ENCODE measurements at regions not wholly inside any gene's neighbourhood (a gene's known extent, or its start where the extent isn't known, plus 50 kb on each side); places are given as distances from the start of the nearest gene placed in this dataset.

GRCh38 chr20:6691516-6691915 lies 76.0 kb upstream of the BMP2 start:
- no peak for TF ChIP-seq POLR2A (IDR thresholded peaks at IDR 0.05)
- TF ChIP-seq, protein P1, sequence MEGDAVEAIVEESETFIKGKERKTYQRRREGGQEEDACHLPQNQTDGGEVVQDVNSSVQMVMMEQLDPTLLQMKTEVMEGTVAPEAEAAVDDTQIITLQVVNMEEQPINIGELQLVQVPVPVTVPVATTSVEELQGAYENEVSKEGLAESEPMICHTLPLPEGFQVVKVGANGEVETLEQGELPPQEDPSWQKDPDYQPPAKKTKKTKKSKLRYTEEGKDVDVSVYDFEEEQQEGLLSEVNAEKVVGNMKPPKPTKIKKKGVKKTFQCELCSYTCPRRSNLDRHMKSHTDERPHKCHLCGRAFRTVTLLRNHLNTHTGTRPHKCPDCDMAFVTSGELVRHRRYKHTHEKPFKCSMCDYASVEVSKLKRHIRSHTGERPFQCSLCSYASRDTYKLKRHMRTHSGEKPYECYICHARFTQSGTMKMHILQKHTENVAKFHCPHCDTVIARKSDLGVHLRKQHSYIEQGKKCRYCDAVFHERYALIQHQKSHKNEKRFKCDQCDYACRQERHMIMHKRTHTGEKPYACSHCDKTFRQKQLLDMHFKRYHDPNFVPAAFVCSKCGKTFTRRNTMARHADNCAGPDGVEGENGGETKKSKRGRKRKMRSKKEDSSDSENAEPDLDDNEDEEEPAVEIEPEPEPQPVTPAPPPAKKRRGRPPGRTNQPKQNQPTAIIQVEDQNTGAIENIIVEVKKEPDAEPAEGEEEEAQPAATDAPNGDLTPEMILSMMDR (IDR thresholded peaks at IDR 0.05): no peak

DNA sequence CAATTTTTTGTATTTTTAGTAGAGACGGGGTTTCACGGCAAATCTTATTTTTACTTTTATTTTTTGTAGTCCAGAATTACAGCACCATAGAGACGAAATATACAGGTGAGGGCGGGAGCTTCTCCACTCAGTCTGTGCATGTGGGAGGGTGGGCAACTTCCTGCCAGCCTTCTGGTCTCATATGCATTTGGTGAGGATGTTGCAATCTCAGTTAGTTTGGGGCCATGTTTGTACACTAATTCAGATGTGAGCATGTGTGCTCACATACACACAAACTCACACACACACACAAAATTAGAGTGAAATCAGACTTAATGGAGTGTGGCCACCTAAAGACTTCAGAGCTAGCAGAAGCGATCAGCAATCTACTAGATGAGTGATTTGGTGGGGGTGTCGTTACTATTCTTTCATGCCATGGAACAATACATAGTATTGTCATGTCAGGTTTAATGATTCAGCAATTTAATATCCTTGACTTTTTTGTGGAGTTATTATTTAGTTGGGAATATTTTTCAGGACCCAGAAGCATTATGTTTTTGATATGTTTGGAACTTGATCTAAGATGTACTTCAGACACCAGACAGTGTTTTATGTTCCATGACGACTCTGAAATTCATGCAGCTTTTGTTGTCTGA lies 78.0 kb upstream of the BMP2 start:
- DNase-seq (ENCODE audit: low spot score in 2 of 2): no peak
- WGBS, 2 donors: 81 to 82% methylated on average over 7 of the region's 7 CpGs
- intact Hi-C loops (cut with DNase I; ENCODE audit: low total_unique reads): no loop called here
- no peak overlapping the region for H3K4me3 ChIP-seq (ENCODE audit: low read depth, poor library complexity, severe bottlenecking)
- TF ChIP-seq, protein P1 (IDR thresholded peaks at IDR 0.05): no peak
- TF ChIP-seq POLR2A (IDR thresholded peaks at IDR 0.05): no peak

More at GRCh38 chr20:6691516-6691915, 76.0 kb upstream of the BMP2 start:
- DNase-seq (ENCODE audit: low spot score in 2 of 2): no peak
- no peak overlapping the region for H3K4me3 ChIP-seq (ENCODE audit: low read depth, poor library complexity, severe bottlenecking)
- 77 to 91% methylated on average over 4 of the region's 4 CpGs for WGBS, 2 donors
- intact Hi-C loops (cut with DNase I; ENCODE audit: low total_unique reads): no loop called here

DNA sequence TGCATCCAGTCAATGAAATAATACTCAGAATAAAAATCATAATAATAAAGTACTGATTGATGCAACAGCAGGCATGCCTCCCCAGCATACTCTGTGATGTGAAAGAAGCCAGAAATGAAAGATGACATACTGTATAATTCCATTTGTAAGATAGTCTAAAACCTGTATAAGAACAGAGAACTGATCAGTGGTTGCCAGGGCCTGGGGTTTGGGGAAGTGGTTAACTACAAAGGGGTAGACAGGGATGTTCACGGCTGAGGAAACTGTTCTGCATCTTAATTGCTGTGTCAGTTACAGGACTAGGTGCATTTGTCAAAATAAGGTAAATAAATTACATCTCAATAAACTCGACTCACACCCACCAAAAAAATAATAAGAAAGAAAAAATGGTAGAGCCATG lies 81.3 kb upstream of the BMP2 start:
- 74 to 80% methylated on average over 2 of the region's 2 CpGs for WGBS, 2 donors
- H3K4me3 ChIP-seq (ENCODE audit: low read depth, poor library complexity, severe bottlenecking): no peak overlapping the region
- no peak for DNase-seq (ENCODE audit: low spot score in 2 of 2)
- TF ChIP-seq, protein P1 (IDR thresholded peaks at IDR 0.05): no peak
- no peak for TF ChIP-seq POLR2A (IDR thresholded peaks at IDR 0.05)
- intact Hi-C loops (cut with DNase I; ENCODE audit: low total_unique reads): no loop called here

DNA sequence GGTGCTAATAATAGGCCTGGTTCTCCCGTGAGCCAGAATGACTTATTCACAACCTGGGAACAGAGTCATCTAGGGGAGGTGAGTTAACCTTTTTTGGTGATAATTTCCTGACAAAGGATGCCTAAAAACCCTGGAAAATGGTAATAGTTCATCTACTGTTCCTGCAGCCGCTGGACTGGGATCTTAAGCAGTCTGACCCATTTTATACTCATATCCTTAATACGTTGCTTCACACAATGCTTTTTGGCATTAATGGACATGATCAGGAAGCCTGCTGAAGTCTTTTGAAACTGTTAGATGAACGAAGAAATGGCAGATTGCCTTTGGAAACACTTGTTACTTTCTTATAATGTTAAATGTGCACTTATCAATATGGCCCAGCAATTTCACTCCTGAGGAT lies 81.9 kb upstream of the BMP2 start:
- no peak for DNase-seq (ENCODE audit: low spot score in 2 of 2)
- TF ChIP-seq, protein P1 (IDR thresholded peaks at IDR 0.05): no peak
- TF ChIP-seq POLR2A (IDR thresholded peaks at IDR 0.05): no peak
- H3K4me3 ChIP-seq (ENCODE audit: low read depth, poor library complexity, severe bottlenecking): no peak overlapping the region
- intact Hi-C loops (cut with DNase I; ENCODE audit: low total_unique reads): no loop called here
- WGBS, 2 donors: 81 to 83% methylated on average over 4 of the region's 4 CpGs

- intact Hi-C loops (cut with DNase I; ENCODE audit: low total_unique reads): no loop called here
- H3K4me3 ChIP-seq (ENCODE audit: low read depth, poor library complexity, severe bottlenecking): no peak overlapping the region
- TF ChIP-seq POLR2A (IDR thresholded peaks at IDR 0.05): no peak
- TF ChIP-seq, protein P1 (IDR thresholded peaks at IDR 0.05): no peak
- DNase-seq (ENCODE audit: low spot score in 2 of 2): no peak
- WGBS, 2 donors: 91 to 93% methylated on average over 5 of the region's 5 CpGs
Observed at GRCh38 chr20:6685181-6685582, 82.3 kb upstream of the BMP2 start.
